Activated T-cell treated with anti-CD3 and anti-CD28 coated beads for 48 hours (primary cell): ENCODE measurements at regions not wholly inside any gene's neighbourhood (a gene's known extent, or its start where the extent isn't known, plus 50 kb on each side); places are given as distances from the start of the nearest gene placed in this dataset.

Source experiments
- DNase-seq: peaks from one replicate; pipeline ENCODE4 v3.0.0-alpha.2; 2020; ENCODE audit warnings: low read depth

DNA sequence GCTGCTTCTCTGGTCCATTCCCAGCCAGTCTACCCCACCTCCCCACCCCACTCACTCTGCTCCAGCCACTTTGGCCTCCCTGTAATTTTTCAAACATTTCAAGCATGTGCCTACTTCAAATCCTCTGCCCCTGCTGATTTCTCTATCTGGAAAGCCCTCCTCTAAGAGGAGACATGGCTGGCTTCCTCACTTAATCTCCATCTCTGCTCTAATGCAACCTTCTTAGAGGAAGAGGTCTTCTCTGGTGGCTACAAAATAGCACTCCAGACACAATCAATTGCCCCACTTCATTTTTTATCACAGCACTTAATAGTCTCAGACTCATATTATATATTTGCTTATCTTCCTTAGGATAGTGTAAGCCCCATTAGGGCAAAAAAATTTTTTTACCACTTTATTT is 161.1 kb upstream of the SLC39A10 start:
- DNase-seq, result no peak

- DNase-seq, result no peak
These were observed 161.7 kb upstream of the SLC39A10 start for GRCh38 chr2:195495351-195495750.

GRCh38 chr2:195494451-195494850 is 162.6 kb upstream of the SLC39A10 start:
- DNase-seq, result no peak

- DNase-seq, result no peak
These were observed 163.6 kb upstream of the SLC39A10 start for GRCh38 chr2:195493416-195493815.

GRCh38 chr2:195490319-195490718 is 166.7 kb upstream of the SLC39A10 start:
- DNase-seq, result no peak

DNA sequence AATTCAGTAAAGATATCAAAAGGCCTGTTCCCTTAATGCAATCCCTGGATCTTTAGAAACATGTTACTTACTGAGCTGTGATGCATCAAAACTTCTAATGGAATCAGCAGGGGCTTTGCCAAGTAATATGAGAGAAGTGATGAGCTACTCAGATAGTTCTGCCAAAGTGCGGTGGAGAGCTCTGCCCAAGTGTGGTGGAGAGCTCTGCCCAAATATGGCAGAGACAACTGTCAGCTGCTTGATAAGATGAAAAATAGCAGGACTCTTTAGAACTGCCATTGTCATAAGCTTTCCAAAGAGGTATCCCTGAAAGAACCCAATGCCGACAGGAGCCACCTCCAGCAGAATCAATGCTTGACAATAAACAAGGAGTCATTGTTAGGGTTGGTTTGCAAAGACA is 167.9 kb upstream of the SLC39A10 start:
- DNase-seq, result no peak

- DNase-seq, result no peak
These were observed 168.5 kb upstream of the SLC39A10 start for GRCh38 chr2:195488567-195488966.

DNA sequence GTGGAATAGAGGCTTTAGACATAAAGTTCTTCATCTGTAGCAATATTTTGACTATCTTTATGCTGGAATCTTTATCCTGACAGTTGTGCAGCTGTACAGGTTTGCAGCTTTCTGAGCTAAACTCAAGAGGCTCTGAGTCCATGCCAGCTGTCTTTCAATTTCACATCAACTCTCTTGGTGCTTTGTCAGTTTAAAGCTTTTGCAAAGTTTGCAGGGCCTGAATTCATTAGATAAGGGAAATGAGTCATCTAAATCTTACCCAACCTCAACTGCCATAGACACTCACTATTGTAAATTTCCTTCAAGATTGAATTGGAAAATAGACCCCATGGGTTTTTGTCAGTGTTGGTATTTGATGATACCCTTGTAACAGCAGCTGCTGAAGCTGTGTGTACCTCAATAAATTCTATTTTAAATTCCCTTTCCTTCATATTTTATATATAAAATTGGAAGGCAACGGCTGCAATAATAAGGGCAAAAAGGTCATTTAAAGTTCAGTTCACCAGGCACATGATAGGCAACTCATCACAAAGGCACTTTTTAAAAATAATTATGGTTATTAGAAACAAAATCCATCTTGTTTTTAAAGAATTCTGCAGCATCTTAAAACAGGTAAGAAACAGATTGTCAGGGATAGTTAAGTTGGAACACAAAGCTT is 169.9 kb upstream of the SLC39A10 start:
- no peak for DNase-seq

DNA sequence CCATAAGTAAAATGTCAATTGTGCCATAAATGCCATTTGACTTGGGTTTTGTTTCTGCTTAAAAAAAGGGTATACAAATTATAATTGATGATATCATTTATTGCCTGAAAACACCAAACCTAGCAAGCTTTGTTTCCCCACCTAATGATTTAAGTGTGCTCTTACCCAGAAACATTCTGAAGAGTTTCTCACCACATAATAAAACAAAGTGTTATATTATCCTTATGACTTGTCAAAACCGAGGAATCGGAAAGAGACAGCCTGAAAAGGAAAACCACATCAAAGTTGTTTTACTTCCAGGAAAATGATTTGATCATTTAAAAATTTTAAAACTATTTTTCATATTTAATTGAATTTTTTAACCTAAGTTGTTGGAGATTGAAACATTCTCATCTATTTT is 170.5 kb upstream of the SLC39A10 start:
- no peak for DNase-seq

- no peak for DNase-seq
These were observed 175.0 kb upstream of the SLC39A10 start for GRCh38 chr2:195482010-195482409.

GRCh38 chr2:195480121-195480520 is 176.9 kb upstream of the SLC39A10 start:
- DNase-seq, result no peak

DNA sequence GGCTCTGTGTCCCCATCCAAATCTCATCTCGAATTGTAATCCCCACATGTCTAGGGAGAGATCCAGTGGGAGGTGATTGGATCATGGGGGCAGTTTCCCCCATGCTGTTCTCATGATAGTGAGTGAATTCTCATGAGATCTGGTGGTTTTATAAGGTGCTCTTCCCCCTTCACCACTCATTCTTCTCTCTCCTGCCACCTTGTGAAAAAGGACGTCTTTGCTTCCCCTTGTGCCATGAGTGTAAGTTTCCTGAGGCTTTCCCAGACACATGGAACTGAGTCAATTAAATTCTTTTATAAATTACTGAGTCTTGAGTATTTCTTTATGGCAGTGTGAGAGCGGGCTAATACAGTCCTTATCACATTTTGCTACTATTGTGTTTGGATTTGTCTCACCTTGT is 177.6 kb upstream of the SLC39A10 start:
- DNase-seq, result no peak

- no peak for DNase-seq
These were observed 179.0 kb upstream of the SLC39A10 start for GRCh38 chr2:195477996-195478382.

DNA sequence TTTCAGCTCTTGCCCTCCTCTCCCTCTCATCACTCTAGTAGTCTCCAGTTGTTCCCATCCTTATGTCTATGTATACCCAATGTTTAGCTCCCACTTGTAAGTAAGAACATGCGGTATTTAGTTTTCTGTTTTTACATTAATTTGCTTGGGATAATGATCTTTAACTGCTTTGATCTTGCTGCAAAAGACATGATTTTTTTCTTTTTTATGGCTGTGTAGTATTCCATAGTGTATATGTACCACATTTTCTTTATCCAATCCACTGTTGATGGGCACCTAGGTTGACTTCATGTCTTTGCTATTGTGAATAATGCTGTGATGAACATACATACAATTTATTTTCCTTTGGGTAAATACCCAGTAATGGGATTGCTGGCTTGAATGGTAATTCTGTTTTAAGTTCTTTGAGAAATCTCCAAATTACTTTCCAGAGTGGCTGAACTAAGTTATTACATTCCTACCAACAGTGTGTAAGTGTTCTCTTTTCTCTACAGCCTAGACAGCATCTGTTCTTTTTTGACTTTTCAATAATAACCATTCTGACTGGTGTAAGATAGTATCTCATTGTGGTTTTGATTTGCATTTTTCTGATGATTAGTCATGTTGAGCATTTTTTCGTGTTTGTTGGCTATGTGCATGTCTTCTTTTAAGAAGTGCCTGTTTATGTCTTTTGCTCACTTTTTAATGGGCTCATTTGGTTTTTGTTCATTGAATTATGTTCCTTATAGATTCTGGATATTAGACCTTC is 179.6 kb upstream of the SLC39A10 start:
- no peak for DNase-seq

GRCh38 chr2:195475336-195475735 is 181.7 kb upstream of the SLC39A10 start:
- DNase-seq, result no peak

DNA sequence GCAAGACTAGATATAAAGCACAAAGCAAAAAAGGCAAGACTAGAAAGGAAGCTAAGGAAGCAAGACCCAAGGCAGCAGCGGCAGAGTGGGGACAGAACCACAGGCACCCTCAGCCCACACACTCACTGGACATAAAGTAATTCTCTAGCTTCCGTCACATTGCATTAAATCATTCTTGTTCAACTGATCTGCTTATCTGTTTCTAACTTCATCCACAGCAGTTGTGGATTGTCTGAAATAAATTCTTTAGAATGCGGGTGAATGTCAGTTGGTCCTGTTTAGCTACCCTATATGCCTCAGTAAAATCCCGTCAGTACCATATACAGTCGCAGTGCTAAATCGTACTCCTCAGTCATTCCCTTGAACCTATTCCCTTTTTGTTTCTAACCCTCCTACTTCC is 183.2 kb upstream of the SLC39A10 start:
- DNase-seq, result no peak

DNA sequence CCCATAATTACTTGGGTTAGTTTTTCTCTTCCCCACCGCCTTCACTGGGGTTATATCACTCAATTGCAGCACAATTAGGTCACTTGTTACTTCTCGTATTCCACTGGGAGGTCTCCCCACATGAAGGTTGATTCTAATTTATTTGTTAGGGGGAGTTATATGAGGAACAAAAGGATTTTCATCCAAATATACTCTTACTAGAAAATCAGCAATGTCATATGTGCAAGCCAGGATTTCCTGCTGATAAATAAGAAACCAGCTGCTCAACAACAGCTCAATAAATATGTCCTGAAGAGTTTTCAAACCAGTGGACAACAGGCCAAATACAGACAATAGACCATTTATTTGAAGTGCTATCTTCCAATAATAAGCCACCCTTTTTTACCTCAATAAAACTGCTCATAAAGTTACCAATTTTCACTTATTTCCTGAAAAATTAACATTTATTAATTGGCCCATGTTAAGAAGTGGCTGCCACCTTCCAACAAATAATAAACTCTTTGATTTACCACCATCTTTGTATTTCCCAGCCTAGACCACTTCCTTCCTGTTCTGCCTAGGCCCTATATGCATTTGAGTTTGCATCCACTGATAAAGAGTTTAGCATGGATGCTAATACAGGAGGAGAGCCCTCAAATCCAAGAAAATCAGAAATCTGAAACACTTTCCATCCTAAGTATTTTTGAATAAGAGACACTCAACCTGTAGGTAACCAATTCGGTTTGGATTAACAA is 184.4 kb upstream of the SLC39A10 start:
- DNase-seq, result no peak

GRCh38 chr2:195471807-195472206 is 185.2 kb upstream of the SLC39A10 start:
- DNase-seq, result no peak

GRCh38 chr2:195471163-195471562 is 185.9 kb upstream of the SLC39A10 start:
- DNase-seq, result no peak

DNA sequence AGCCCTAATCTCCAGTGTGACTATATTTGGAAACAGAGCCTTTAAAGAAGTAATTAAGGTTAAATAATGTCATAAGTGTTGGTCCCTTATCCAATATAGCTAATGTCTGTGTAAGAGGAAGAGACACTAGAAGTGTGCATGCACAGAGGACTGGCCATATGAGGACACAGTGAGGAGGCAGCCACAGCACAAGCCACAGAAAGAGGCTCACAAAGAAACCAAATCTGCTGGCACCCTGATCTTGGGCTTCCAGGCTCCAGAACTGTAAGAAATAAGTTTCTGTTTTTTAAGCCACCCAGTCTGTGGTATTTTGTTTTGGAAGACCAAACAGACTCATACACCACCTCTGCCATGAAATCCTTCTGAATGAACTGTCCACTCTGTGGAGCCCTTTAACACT is 186.4 kb upstream of the SLC39A10 start:
- no peak for DNase-seq

DNA sequence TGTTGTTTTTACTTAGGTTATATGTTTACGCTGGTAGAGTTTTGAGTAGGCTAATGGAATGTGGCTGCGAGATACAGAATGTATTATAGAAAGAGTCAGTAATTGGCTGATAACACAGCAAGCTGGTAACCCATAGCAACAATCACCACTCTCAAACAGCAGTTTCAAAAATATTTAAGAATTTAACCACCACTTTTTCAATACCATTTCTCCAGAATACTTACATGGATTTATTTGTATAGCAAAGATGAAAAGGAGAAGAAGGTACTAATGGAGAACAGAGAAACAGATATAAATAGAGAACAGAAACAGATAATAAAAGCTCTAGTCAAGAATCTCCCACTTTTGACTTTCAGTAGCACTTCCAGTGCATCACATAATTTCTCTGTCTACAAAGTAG is 188.3 kb upstream of the SLC39A10 start:
- no peak for DNase-seq

DNA sequence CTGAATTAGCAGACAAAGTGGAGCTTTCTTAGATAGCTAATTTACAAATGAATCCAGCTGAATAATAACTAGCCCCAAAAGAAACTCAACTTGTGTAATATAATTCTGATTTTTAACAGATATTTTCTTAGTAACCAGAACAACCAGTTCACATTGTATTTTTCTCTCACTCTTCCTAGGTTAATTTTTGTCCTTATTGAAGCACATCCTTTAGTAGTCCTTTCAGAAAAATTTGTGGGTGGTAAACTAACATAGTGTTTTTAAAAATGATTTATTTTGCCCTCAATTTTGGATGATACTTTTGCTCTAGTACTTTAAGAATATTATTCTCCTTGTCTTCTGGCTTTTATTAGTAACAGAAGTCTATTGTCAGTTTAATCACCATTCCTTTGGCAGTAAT is 190.6 kb upstream of the SLC39A10 start:
- no peak for DNase-seq

DNA sequence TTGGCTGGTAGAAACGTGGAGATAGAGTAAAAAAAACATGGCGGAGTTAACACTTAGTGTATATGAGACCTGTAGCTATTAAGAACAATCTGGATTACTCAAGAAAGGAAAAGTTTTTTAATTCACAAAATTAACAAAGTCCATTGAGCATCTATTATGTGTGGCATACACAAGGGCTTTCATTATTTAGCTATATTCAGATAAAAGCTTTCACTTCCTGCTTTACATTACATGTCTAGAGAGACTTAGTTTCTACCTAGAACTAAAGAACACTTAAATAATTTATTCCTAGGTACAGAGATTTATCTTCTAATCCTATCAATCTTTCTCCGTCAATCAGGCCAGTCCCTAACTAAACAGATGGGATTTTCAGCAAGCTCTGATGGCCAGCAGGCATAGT is 196.0 kb upstream of the SLC39A10 start:
- DNase-seq, result no peak
